ENCODE measurements at regions not wholly inside any gene's neighbourhood (a gene's known extent, or its start where the extent isn't known, plus 50 kb on each side); places are given as distances from the start of the nearest gene placed in this dataset.

- peak; percentile 47 for ATAC-seq
- TF ChIP-seq BACH2 (CRISPR knock-in tag; IDR thresholded peaks at IDR 0.05; ENCODE audit: borderline replicate concordance) (no peak), SNAI2 (CRISPR knock-in tag; IDR thresholded peaks at IDR 0.05) (no peak), RARB (CRISPR knock-in tag; IDR thresholded peaks at IDR 0.05) (no peak), ARNTL (CRISPR knock-in tag; IDR thresholded peaks at IDR 0.05; ENCODE audit: borderline replicate concordance, low read depth) (no peak), ZNF70 (CRISPR knock-in tag; IDR thresholded peaks at IDR 0.05) (no peak), ESRRG (CRISPR knock-in tag; IDR thresholded peaks at IDR 0.05) (no peak), CSRNP3 (CRISPR knock-in tag; IDR thresholded peaks at IDR 0.05) (no peak), TCF4 (CRISPR knock-in tag; IDR thresholded peaks at IDR 0.05; ENCODE audit: borderline replicate concordance) (no peak), GLIS3 (CRISPR knock-in tag; IDR thresholded peaks at IDR 0.05) (no peak)
- TF ChIP-seq, protein P1, sequence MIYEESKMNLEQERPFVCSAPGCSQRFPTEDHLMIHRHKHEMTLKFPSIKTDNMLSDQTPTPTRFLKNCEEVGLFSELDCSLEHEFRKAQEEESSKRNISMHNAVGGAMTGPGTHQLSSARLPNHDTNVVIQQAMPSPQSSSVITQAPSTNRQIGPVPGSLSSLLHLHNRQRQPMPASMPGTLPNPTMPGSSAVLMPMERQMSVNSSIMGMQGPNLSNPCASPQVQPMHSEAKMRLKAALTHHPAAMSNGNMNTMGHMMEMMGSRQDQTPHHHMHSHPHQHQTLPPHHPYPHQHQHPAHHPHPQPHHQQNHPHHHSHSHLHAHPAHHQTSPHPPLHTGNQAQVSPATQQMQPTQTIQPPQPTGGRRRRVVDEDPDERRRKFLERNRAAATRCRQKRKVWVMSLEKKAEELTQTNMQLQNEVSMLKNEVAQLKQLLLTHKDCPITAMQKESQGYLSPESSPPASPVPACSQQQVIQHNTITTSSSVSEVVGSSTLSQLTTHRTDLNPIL (CRISPR knock-in tag; IDR thresholded peaks at IDR 0.05; ENCODE audit: low read depth): no peak
- TF ChIP-seq, protein P2, sequence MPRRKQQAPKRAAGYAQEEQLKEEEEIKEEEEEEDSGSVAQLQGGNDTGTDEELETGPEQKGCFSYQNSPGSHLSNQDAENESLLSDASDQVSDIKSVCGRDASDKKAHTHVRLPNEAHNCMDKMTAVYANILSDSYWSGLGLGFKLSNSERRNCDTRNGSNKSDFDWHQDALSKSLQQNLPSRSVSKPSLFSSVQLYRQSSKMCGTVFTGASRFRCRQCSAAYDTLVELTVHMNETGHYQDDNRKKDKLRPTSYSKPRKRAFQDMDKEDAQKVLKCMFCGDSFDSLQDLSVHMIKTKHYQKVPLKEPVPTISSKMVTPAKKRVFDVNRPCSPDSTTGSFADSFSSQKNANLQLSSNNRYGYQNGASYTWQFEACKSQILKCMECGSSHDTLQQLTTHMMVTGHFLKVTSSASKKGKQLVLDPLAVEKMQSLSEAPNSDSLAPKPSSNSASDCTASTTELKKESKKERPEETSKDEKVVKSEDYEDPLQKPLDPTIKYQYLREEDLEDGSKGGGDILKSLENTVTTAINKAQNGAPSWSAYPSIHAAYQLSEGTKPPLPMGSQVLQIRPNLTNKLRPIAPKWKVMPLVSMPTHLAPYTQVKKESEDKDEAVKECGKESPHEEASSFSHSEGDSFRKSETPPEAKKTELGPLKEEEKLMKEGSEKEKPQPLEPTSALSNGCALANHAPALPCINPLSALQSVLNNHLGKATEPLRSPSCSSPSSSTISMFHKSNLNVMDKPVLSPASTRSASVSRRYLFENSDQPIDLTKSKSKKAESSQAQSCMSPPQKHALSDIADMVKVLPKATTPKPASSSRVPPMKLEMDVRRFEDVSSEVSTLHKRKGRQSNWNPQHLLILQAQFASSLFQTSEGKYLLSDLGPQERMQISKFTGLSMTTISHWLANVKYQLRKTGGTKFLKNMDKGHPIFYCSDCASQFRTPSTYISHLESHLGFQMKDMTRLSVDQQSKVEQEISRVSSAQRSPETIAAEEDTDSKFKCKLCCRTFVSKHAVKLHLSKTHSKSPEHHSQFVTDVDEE (CRISPR knock-in tag; IDR thresholded peaks at IDR 0.05): no peak
- TF ChIP-seq, protein P3, sequence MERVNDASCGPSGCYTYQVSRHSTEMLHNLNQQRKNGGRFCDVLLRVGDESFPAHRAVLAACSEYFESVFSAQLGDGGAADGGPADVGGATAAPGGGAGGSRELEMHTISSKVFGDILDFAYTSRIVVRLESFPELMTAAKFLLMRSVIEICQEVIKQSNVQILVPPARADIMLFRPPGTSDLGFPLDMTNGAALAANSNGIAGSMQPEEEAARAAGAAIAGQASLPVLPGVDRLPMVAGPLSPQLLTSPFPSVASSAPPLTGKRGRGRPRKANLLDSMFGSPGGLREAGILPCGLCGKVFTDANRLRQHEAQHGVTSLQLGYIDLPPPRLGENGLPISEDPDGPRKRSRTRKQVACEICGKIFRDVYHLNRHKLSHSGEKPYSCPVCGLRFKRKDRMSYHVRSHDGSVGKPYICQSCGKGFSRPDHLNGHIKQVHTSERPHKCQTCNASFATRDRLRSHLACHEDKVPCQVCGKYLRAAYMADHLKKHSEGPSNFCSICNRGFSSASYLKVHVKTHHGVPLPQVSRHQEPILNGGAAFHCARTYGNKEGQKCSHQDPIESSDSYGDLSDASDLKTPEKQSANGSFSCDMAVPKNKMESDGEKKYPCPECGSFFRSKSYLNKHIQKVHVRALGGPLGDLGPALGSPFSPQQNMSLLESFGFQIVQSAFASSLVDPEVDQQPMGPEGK (CRISPR knock-in tag; IDR thresholded peaks at IDR 0.05; ENCODE audit: borderline replicate concordance): no peak
Measured at GRCh38 chr2:176657393-176657792, 388.2 kb downstream of the MTX2 start.

- no peak for ATAC-seq
- TF ChIP-seq RARB (CRISPR knock-in tag; IDR thresholded peaks at IDR 0.05) (no peak), ZC3H10 (CRISPR knock-in tag; IDR thresholded peaks at IDR 0.05) (peak; percentile 54; the same call in 1 of the 2 replicates)
Measured at GRCh38 chr2:176658708-176659107, 389.5 kb downstream of the MTX2 start.

DNA sequence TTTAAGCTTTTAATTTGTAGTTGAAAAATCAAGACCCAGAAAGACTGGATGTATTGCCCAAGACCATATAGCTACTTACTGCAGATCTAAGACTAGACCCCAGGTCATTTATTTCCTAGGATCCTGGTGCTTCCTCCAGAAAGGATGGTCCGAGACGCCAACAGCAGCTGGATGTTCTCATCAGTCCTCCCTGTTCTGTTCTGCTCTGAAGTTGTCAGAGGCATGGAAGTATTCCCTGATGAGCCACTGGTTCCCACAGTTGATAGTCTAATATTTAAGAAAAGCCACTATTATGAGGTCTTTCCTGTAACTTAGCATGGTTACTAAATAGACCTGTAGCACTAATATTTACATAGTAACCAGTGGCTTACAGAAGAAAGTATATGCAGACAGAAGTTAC lies 393.5 kb downstream of the MTX2 start:
- no peak for ATAC-seq
- TF ChIP-seq TOX (CRISPR knock-in tag; IDR thresholded peaks at IDR 0.05; ENCODE audit: borderline replicate concordance): no peak
- TF ChIP-seq ZNF8 (CRISPR knock-in tag; IDR thresholded peaks at IDR 0.05): no peak
- no peak for TF ChIP-seq ESRRG (CRISPR knock-in tag; IDR thresholded peaks at IDR 0.05)
- no peak for TF ChIP-seq OSR1 (CRISPR knock-in tag; IDR thresholded peaks at IDR 0.05)
- no peak for TF ChIP-seq ZFP3 (CRISPR knock-in tag; IDR thresholded peaks at IDR 0.05)
- TF ChIP-seq ZC3H10 (CRISPR knock-in tag; IDR thresholded peaks at IDR 0.05): no peak
- TF ChIP-seq PPARA (CRISPR knock-in tag; IDR thresholded peaks at IDR 0.05; ENCODE audit: borderline replicate concordance): no peak
- no peak for TF ChIP-seq SNAI2 (CRISPR knock-in tag; IDR thresholded peaks at IDR 0.05)
- TF ChIP-seq ZNF70 (CRISPR knock-in tag; IDR thresholded peaks at IDR 0.05): no peak
- TF ChIP-seq, protein P4, sequence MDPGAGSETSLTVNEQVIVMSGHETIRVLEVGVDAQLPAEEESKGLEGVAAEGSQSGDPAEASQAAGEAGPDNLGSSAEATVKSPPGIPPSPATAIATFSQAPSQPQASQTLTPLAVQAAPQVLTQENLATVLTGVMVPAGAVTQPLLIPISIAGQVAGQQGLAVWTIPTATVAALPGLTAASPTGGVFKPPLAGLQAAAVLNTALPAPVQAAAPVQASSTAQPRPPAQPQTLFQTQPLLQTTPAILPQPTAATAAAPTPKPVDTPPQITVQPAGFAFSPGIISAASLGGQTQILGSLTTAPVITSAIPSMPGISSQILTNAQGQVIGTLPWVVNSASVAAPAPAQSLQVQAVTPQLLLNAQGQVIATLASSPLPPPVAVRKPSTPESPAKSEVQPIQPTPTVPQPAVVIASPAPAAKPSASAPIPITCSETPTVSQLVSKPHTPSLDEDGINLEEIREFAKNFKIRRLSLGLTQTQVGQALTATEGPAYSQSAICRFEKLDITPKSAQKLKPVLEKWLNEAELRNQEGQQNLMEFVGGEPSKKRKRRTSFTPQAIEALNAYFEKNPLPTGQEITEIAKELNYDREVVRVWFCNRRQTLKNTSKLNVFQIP (CRISPR knock-in tag; IDR thresholded peaks at IDR 0.05; ENCODE audit: borderline replicate concordance, low read depth): no peak
- no peak for TF ChIP-seq RARB (CRISPR knock-in tag; IDR thresholded peaks at IDR 0.05)

- no peak for ATAC-seq
- TF ChIP-seq CSDC2 (CRISPR knock-in tag; IDR thresholded peaks at IDR 0.05) (no peak), ZNF8 (CRISPR knock-in tag; IDR thresholded peaks at IDR 0.05) (no peak), ZC3H10 (CRISPR knock-in tag; IDR thresholded peaks at IDR 0.05) (no peak), TCF4 (CRISPR knock-in tag; IDR thresholded peaks at IDR 0.05; ENCODE audit: borderline replicate concordance) (no peak), GLIS3 (CRISPR knock-in tag; IDR thresholded peaks at IDR 0.05) (no peak), ESRRG (CRISPR knock-in tag; IDR thresholded peaks at IDR 0.05) (no peak), SNAI2 (CRISPR knock-in tag; IDR thresholded peaks at IDR 0.05) (no peak), ZFP3 (CRISPR knock-in tag; IDR thresholded peaks at IDR 0.05) (no peak), ZNF565 (CRISPR knock-in tag; conservative IDR thresholded peaks at IDR 0.05; ENCODE audit: low read depth) (no peak), BACH2 (CRISPR knock-in tag; IDR thresholded peaks at IDR 0.05; ENCODE audit: borderline replicate concordance) (no peak), TOX (CRISPR knock-in tag; IDR thresholded peaks at IDR 0.05; ENCODE audit: borderline replicate concordance) (no peak)
- TF ChIP-seq, protein P4 (CRISPR knock-in tag; IDR thresholded peaks at IDR 0.05; ENCODE audit: borderline replicate concordance, low read depth): no peak
- TF ChIP-seq, protein P3 (CRISPR knock-in tag; IDR thresholded peaks at IDR 0.05; ENCODE audit: borderline replicate concordance): no peak
Measured at GRCh38 chr2:176664478-176664877, 395.2 kb downstream of the MTX2 start.
